NB4 (cell line): ENCODE measurements at regions not wholly inside any gene's neighbourhood (a gene's known extent, or its start where the extent isn't known, plus 50 kb on each side); places are given as distances from the start of the nearest gene placed in this dataset.

Source experiments
- DNase-seq: peaks from one replicate; pipeline ENCODE4 v3.0.0; 2010; ENCODE audit warnings: low read depth
- H3K4me3 ChIP-seq: one replicate; pipeline ENCODE4 v1.5.1; 2011; ENCODE audit warnings: mild to moderate bottlenecking, low read depth, low read length, moderate library complexity
- CTCF ChIP-seq: IDR thresholded peaks from one replicate; pipeline ENCODE4 v1.5.1; 2012; ENCODE audit warnings: low read depth, low read length
- MAX ChIP-seq: IDR thresholded peaks from 2 replicates; pipeline ENCODE4 v1.6.1; 2011; ENCODE audit warnings: low read depth, low read length
- MYC ChIP-seq: IDR thresholded peaks from 2 replicates; pipeline ENCODE4 v1.6.1; 2011; ENCODE audit warnings: low read depth, low read length
- POLR2A ChIP-seq: IDR thresholded peaks from 2 replicates; pipeline ENCODE4 v1.6.1; 2011; ENCODE audit warnings: mild to moderate bottlenecking; ENCODE audit not compliant: insufficient read length; ENCODE audit errors: extremely low read depth

- DNase-seq, result no peak
- H3K4me3 ChIP-seq, result no peak overlapping the region
- TF ChIP-seq MYC (no peak), MAX (no peak), CTCF (no peak), POLR2A (no peak)
Measured at GRCh38 chr4:141388481-141388880, 167.8 kb downstream of the ZNF330 start.

- H3K4me3 ChIP-seq, result no peak overlapping the region
- TF ChIP-seq MYC, result no peak
- TF ChIP-seq CTCF, result no peak
- TF ChIP-seq POLR2A, result no peak
- no peak for TF ChIP-seq MAX
- no peak for DNase-seq
Measured at GRCh38 chr4:141389649-141390048, 169.0 kb downstream of the ZNF330 start.

- no peak overlapping the region for H3K4me3 ChIP-seq
- DNase-seq, result no peak
- no peak for TF ChIP-seq MYC
- no peak for TF ChIP-seq MAX
- TF ChIP-seq POLR2A, result no peak
- no peak for TF ChIP-seq CTCF
Measured at GRCh38 chr4:141390571-141390970, 169.9 kb downstream of the ZNF330 start.

- DNase-seq, result no peak
- no peak for TF ChIP-seq MYC
- no peak for TF ChIP-seq MAX
- no peak for TF ChIP-seq CTCF
- TF ChIP-seq POLR2A, result no peak
- H3K4me3 ChIP-seq, result no peak overlapping the region
Measured at GRCh38 chr4:141391293-141391692, 170.6 kb downstream of the ZNF330 start.

GRCh38 chr4:141391771-141392170 is 171.1 kb downstream of the ZNF330 start:
- DNase-seq, result no peak
- TF ChIP-seq MAX (no peak), POLR2A (no peak), CTCF (no peak), MYC (no peak)
- H3K4me3 ChIP-seq, result no peak overlapping the region

- TF ChIP-seq POLR2A (no peak), CTCF (no peak), MYC (no peak), MAX (no peak)
- H3K4me3 ChIP-seq, result no peak overlapping the region
- DNase-seq, result no peak
Measured at GRCh38 chr4:141395246-141395830, 174.6 kb downstream of the ZNF330 start.
